ENCODE measurements at regions not wholly inside any gene's neighbourhood (a gene's known extent, or its start where the extent isn't known, plus 50 kb on each side); places are given as distances from the start of the nearest gene placed in this dataset.

- no peak for TF ChIP-seq ZFX (IDR thresholded peaks at IDR 0.05; ENCODE audit: borderline replicate concordance)
- TF ChIP-seq, protein P1, sequence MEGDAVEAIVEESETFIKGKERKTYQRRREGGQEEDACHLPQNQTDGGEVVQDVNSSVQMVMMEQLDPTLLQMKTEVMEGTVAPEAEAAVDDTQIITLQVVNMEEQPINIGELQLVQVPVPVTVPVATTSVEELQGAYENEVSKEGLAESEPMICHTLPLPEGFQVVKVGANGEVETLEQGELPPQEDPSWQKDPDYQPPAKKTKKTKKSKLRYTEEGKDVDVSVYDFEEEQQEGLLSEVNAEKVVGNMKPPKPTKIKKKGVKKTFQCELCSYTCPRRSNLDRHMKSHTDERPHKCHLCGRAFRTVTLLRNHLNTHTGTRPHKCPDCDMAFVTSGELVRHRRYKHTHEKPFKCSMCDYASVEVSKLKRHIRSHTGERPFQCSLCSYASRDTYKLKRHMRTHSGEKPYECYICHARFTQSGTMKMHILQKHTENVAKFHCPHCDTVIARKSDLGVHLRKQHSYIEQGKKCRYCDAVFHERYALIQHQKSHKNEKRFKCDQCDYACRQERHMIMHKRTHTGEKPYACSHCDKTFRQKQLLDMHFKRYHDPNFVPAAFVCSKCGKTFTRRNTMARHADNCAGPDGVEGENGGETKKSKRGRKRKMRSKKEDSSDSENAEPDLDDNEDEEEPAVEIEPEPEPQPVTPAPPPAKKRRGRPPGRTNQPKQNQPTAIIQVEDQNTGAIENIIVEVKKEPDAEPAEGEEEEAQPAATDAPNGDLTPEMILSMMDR (IDR thresholded peaks at IDR 0.05) = no peak
- no peak overlapping the region for H3K27ac ChIP-seq
Measured at GRCh38 chr1:201663491-201664113, 124.7 kb downstream of the NAV1 start.

DNA sequence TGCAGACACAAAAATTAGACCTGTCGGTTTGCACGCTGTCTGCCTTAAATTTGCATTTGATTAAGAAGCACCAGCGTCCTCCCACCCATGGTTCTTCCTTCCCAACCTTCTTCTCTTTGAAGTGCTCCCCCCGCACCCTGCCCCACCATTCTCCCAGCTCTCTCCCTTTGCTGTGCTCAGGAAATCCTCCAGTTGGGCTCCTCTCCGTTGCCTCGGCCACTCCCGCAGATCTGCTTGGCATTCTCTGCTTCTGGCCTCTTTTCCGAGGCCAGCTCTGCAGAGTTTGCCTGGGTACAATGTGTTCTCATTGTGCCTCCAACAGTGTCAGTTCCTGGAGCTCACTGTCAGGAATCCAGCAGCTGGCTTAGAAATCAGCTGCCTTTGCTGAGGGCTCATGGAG, 126.1 kb downstream of the NAV1 start:
- TF ChIP-seq, protein P1 (IDR thresholded peaks at IDR 0.05) = no peak
- no peak for TF ChIP-seq ZFX (IDR thresholded peaks at IDR 0.05; ENCODE audit: borderline replicate concordance)
- no peak overlapping the region for H3K27ac ChIP-seq

- TF ChIP-seq ZFX (IDR thresholded peaks at IDR 0.05; ENCODE audit: borderline replicate concordance) = no peak
- TF ChIP-seq, protein P1 (IDR thresholded peaks at IDR 0.05) = no peak
- H3K27ac ChIP-seq = no peak overlapping the region
Measured at GRCh38 chr1:201666102-201666501, 127.2 kb downstream of the NAV1 start.

DNA sequence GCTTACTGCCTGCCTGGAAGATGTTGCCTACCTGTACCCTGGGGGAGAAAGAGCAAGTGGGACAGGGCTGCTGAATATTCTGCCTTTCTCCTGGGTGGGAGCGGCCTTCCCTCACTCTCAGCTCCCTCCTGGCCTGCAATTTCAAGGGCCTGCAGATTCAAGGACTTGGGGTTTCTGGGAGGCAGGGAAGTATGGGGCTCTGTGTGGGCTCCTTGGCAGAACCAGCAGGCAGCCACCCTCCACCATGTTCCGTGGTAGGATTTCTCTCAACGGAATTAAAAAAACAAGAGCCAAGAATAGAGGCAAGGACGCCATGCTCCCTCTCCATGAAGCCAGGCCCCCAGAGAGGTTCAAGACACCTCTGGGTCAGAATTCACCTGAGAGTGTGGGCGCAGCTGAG, 127.7 kb downstream of the NAV1 start:
- TF ChIP-seq ZFX (IDR thresholded peaks at IDR 0.05; ENCODE audit: borderline replicate concordance) = no peak
- TF ChIP-seq, protein P1 (IDR thresholded peaks at IDR 0.05) = no peak
- H3K27ac ChIP-seq = no peak overlapping the region

- no peak overlapping the region for H3K27ac ChIP-seq
- TF ChIP-seq, protein P1 (IDR thresholded peaks at IDR 0.05) = no peak
- no peak for TF ChIP-seq ZFX (IDR thresholded peaks at IDR 0.05; ENCODE audit: borderline replicate concordance)
Measured at GRCh38 chr1:201667479-201667878, 128.6 kb downstream of the NAV1 start.

DNA sequence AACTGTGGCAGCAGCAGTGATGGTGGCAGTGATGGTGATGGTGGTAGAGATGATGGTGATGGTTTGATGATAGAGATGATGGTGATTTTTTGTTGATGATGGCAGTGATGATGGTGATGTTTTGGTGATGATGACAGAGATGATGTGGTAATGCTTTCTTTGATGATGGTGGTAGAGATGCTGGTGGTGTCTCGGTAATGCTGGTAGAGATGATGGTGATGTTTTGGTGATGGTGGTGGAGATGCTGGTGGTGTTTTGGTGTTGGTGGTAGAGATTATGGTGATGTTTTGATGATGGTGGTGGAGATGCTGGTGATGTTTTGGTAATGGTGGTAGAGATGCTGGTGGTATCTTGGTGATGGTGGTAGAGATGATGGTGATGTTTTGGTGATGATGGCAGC, 131.6 kb downstream of the NAV1 start:
- H3K27ac ChIP-seq = no peak overlapping the region
- no peak for TF ChIP-seq ZFX (IDR thresholded peaks at IDR 0.05; ENCODE audit: borderline replicate concordance)
- TF ChIP-seq, protein P1 (IDR thresholded peaks at IDR 0.05) = no peak

DNA sequence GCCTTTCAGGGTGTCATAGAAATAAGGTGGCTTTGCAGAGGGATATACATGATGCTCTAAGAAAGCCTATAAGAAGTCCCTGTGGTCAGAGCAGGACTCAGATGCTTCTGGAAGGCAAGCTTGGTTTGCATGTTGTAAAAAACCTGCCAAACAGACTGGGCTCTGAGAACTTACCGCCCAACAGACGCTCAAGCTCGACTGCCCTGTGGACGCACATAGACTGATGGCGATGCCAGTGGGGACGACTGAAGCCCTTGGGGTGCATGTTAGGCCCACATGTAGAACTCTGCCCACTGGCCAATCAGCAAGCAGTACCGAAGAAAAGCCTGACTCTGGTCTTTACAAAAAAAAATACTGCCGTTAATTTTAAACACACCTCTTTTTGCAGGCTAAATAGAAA, 133.8 kb downstream of the NAV1 start:
- no peak overlapping the region for H3K27ac ChIP-seq
- TF ChIP-seq, protein P1 (IDR thresholded peaks at IDR 0.05) = no peak
- no peak for TF ChIP-seq ZFX (IDR thresholded peaks at IDR 0.05; ENCODE audit: borderline replicate concordance)

All from 22Rv1 (cell line).